Stimulated activated CD8-positive, alpha-beta memory T cell treated with anti-CD3 and anti-CD28 coated beads, Interleukin-2, amount 100 ng/mL, for 1 hour (primary cell): ENCODE measurements at regions not wholly inside any gene's neighbourhood (a gene's known extent, or its start where the extent isn't known, plus 50 kb on each side); places are given as distances from the start of the nearest gene placed in this dataset.
"Not testable (repeated sequence)": the region's sequence is repeated elsewhere in the genome, so short reads cannot be mapped to it uniquely, and the experiment has no call there.

Experiments used
- DNase-seq, 2 donors: peaks; one replicate each; pipeline ENCODE4 v3.0.0-alpha.2; 2020; ENCODE audit warnings: low read depth in 2 of 2

GRCh38 chr4:100034023-100034664 is 84.1 kb upstream of the H2AZ1 start:
- no peak for DNase-seq

GRCh38 chr4:100026066-100026465 is 76.0 kb upstream of the H2AZ1 start:
- no peak for DNase-seq

- no peak for DNase-seq
Measured at GRCh38 chr4:100023800-100024199, 73.7 kb upstream of the H2AZ1 start.

- no peak for DNase-seq
Measured at GRCh38 chr4:100022792-100023222, 72.7 kb upstream of the H2AZ1 start.

- DNase-seq: no peak
Measured at GRCh38 chr4:100019821-100020220, 69.7 kb upstream of the H2AZ1 start.

GRCh38 chr4:100017637-100018310 is 67.7 kb upstream of the H2AZ1 start:
- DNase-seq: no peak

GRCh38 chr4:100016191-100016590 is 66.1 kb upstream of the H2AZ1 start:
- DNase-seq: no peak

GRCh38 chr4:100014616-100015015 is 64.5 kb upstream of the H2AZ1 start:
- no peak for DNase-seq

- DNase-seq: no peak
Measured at GRCh38 chr4:100009490-100009889, 59.4 kb upstream of the H2AZ1 start.

GRCh38 chr4:100008048-100008447 is 58.0 kb upstream of the H2AZ1 start:
- no peak for DNase-seq

GRCh38 chr4:100006161-100006560 is 56.1 kb upstream of the H2AZ1 start:
- not testable (repeated sequence) for DNase-seq
